AML-193 (cell line): ENCODE measurements at regions not wholly inside any gene's neighbourhood (a gene's known extent, or its start where the extent isn't known, plus 50 kb on each side); places are given as distances from the start of the nearest gene placed in this dataset.
"Not testable (repeated sequence)": the region's sequence is repeated elsewhere in the genome, so short reads cannot be mapped to it uniquely, and the experiment has no call there.

Experiments
- DNase-seq, 2 experiments: peaks; one replicate each; lab custom pipeline; 2025; lab: John Stamatoyannopoulos, UW

GRCh38 chr12:107826276-107826675 lies 51.8 kb downstream of the ASCL4 start:
- DNase-seq = no peak

- DNase-seq = no peak
These were observed 54.8 kb downstream of the ASCL4 start for GRCh38 chr12:107829271-107829670.

GRCh38 chr12:107832441-107832840 lies 57.9 kb downstream of the ASCL4 start:
- DNase-seq = no peak

GRCh38 chr12:107840186-107840585 lies 65.7 kb downstream of the ASCL4 start:
- DNase-seq = no peak

- DNase-seq = no peak
These were observed 69.1 kb downstream of the ASCL4 start for GRCh38 chr12:107843351-107844311.

- no peak for DNase-seq
These were observed 69.9 kb downstream of the ASCL4 start for GRCh38 chr12:107844312-107844921.

GRCh38 chr12:107845226-107845979 lies 70.9 kb downstream of the ASCL4 start:
- DNase-seq = no peak

- DNase-seq = no peak
These were observed 71.6 kb downstream of the ASCL4 start for GRCh38 chr12:107845980-107846659.

- no peak for DNase-seq
These were observed 72.9 kb downstream of the ASCL4 start for GRCh38 chr12:107847430-107847829.

- no peak for DNase-seq
These were observed 73.3 kb downstream of the ASCL4 start for GRCh38 chr12:107847830-107848229.

- no peak for DNase-seq
These were observed 79.0 kb downstream of the ASCL4 start for GRCh38 chr12:107853479-107853878.

GRCh38 chr12:107855471-107855870 lies 81.0 kb downstream of the ASCL4 start:
- DNase-seq = no peak

GRCh38 chr12:107856096-107856495 lies 81.6 kb downstream of the ASCL4 start:
- no peak for DNase-seq

- DNase-seq = no peak
These were observed 82.7 kb downstream of the ASCL4 start for GRCh38 chr12:107857191-107857590.

GRCh38 chr12:107859367-107859766 lies 84.9 kb downstream of the ASCL4 start:
- no peak for DNase-seq

GRCh38 chr12:107864235-107864634 lies 89.7 kb downstream of the ASCL4 start:
- no peak for DNase-seq

- DNase-seq = not testable (repeated sequence)
These were observed 90.2 kb downstream of the ASCL4 start for GRCh38 chr12:107864727-107865126.

GRCh38 chr12:107873223-107873622 lies 98.7 kb downstream of the ASCL4 start:
- DNase-seq = no peak

GRCh38 chr12:107875786-107876185 lies 101.3 kb downstream of the ASCL4 start:
- no peak for DNase-seq

- DNase-seq = peak; percentile 28 to 41
These were observed 110.5 kb downstream of the ASCL4 start for GRCh38 chr12:107884769-107885694.

GRCh38 chr12:107888789-107889188 lies 114.3 kb downstream of the ASCL4 start:
- DNase-seq = no peak
